HG02938 (cell line): ENCODE measurements at regions not wholly inside any gene's neighbourhood (a gene's known extent, or its start where the extent isn't known, plus 50 kb on each side); places are given as distances from the start of the nearest gene placed in this dataset.
"Not testable (repeated sequence)": the region's sequence is repeated elsewhere in the genome, so short reads cannot be mapped to it uniquely, and the experiment has no call there.

Source experiments
- ATAC-seq: cut with Tn5 transposase; IDR thresholded peaks from one replicate; pipeline ENCODE4 v1.9.1; 2021; ENCODE audit warnings: mild to moderate bottlenecking, moderate library complexity; ENCODE audit not compliant: unreplicated experiment

DNA sequence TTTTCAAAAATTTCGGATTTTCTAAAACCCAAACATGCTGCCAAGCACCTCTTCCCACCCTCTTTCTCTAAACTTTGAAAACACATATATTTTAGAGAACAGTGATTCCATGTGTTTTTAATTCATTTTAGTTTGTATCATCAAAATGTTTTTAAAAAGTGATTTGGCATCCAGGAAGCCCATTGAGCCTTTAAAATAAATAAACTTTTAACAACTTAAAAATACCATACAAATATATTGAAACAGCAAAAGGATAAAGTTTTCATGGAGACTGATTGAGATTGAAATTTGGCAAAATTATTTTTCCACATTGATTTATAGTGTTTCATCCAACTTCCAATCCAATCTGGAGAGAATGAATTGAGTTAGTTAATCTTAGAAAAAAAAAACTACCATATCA is 374.7 kb downstream of the CD109 start:
- no peak for ATAC-seq

DNA sequence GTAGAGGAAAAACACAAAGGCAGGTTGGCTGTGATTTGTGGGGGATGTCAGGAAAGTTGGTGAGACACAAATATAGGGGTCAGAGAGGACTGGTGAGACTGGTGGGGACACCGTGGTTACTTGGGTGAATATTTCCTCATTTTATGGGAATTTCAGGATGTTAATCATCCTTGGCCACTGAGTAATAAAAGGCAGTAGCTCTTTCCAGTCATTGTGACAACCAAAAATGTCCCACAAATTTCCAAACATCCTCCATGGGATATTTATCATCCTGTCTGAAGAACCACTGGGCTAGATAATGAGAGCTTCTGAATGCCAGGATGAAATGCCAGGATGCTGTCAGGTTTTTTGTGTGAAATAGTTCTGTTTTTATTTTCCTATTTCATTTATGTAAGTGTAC is 374.1 kb downstream of the CD109 start:
- no peak for ATAC-seq

DNA sequence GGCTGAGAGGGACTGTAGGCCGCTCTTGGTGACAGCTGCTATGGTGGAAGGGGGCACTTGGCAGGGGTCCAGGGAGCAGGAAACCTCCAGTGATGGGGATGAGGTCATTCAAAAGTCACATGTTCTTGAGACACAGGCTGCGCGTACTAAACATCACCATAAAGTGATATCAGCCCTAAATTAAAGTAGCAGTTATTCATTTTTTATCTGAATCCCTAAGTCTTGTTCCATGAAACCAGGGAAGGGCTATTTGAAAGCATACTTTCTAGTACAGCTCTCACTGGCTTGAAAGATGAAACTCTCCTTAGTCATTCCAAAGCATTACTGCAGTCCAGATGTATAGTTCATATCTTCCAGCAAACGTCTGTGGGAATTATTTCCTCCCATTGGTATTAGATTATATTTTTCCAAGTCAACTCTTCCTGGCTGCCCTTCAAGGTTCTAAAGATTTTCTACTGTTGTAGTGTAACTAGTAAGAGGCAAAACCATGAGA is 373.1 kb downstream of the CD109 start:
- ATAC-seq: no peak

DNA sequence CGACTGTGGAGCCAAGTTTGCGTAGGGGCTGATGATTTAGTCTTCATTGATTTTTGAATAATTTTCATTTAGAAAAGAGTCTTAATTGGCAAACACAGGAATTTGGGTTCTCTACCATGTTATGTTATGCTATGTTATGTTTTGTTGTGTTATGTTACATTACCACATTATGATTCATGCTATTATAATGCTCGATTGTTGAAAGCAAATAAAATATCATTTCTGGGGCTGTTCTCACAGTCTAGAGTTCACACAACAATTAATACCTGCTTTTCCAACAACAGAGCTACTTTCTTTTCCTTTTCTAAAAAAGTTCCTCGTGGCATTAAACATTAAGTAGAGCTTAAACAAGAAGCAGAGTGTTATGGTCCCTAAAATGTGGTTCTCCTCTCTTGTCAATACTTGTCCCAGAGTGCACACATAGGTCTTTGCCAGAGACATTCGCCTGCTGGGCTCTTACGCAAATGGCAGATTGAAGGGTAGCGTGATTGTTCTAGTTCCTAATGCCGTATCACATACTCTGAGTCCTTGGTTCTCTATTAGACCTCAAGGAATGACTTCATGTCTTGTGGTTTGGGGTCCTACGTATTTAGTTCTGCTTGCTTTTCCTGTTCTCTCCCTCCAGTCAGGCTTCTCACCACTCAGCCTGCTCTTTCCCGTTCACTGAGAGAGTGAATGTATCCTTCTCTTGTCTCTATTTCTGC is 370.3 kb downstream of the CD109 start:
- ATAC-seq: no peak

DNA sequence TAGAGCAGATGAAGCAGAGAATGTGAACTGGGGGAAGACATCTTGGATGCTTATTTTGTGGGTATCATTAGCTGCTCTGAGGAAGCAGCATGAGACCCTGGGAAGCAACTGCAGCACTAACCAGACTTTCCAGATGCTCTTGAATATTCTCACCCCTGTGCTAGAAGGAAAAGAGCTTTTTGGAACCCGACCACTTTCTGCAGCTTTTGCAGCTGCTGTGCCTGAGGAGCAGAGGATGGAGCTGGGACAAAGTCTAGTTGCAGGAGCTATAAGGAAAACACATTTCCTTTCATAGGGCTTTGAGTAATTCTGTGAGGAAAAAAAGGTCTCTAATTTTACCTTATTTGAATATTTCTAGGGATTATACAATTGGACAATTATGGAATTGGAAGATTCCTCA is 369.7 kb downstream of the CD109 start:
- no peak for ATAC-seq

DNA sequence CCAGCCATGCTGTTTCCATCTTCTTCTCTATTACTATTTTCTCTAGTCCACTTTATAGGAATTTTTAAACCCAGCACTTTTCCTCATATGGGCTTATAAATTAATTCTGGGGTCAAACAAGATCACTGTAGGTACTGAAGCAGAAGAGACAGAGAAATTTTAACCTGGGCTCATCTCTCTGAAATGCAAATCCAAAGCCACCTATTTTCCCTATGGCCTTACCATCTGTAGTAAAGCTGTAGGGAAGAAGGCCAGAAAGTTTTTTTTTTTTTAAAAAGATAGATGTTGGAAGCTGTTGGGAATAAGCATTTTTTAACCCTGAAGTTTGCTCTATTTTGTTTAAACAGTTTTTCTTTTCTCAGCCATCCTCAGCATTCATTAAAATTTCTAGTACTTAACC is 367.4 kb downstream of the CD109 start:
- ATAC-seq: no peak

DNA sequence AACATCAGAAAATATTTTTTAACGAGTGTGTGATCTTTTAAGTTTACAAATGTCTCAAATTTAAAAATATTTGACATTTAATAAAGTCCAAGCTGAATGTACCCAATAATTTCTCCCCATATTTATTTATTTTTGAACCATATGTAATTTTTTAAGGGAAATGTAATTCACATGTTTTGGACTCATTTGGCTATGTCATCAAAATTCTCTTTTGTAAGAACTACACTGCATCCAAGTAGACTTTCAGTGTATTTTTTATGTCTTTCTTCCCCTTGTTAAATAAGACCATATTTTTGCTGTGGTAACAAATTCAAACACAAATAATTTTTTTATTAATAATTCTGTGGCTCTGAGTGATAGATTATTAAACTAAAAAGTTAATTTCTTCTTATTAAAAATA is 365.2 kb downstream of the CD109 start:
- ATAC-seq: no peak

DNA sequence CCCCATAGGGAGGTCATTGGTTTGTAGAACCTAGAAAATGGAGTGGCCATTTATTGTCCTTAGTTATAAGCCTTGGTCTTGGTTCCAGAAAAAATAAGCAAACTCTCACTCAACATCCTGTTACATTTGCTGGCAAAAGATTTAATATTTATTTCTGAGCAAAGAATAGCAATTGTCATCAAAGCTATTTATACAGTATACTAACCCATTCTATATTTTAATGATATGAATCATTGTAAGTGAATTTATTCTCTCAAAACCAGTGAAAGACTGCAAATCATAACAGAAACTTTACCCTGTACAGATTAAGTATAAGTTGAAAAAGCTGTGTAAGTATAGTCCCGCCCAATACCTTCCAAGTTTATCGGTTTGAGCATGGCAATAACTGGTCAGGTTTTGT is 364.4 kb downstream of the CD109 start:
- no peak for ATAC-seq

DNA sequence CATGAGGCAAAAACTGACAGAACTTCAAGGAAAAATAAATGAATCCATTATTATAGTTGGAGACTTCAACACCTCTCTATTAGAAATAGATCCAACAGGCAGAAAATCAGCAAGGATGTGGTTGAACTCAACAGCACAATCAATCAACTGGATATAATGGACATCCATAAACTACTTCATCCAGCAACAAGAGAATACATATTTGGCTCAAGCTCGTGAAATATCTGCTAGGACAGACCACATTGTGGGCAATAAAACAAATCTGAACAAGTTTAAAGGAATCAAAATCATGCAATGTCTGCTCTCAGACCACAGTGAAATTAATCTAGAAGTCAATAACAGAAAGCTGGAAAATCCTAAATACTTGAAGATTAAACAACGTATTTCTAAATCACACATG is 362.6 kb downstream of the CD109 start:
- ATAC-seq: no peak

DNA sequence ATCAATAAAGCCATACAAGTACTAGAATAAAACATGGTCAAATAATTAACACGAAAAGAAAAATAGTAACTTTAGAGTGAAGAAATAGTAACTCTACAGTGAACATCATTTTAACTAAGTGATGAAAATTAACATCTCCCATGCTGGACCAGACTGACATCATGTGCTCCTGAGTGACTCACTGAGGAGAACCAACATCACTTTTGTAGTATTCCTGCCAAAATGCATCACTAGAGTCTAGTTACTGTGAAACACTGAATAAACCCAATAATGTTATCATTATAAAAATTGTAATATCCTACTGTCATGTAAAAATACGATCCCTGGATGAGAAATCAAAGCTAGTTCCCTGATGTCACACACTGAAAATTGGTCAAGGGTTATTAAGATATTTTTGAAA is 361.3 kb downstream of the CD109 start:
- no peak for ATAC-seq

DNA sequence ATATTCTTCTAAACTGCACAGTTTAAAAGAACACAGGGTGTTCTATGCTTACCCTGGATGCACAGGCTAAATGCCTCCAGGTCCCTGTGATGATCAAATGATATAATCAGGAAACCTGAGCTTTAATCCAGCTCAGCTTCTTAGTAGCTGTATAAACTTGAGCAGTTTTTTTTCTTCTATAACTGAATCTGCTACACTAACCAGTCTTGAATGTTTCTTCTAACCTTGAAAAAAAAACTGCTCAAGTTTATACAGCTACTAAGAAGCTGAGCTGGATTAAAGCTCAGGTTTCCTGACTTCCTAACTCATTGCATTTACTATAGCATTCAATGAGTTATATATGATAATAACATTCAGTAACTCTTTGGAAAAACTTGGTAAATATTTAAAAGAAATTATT is 358.2 kb downstream of the CD109 start:
- no peak for ATAC-seq

DNA sequence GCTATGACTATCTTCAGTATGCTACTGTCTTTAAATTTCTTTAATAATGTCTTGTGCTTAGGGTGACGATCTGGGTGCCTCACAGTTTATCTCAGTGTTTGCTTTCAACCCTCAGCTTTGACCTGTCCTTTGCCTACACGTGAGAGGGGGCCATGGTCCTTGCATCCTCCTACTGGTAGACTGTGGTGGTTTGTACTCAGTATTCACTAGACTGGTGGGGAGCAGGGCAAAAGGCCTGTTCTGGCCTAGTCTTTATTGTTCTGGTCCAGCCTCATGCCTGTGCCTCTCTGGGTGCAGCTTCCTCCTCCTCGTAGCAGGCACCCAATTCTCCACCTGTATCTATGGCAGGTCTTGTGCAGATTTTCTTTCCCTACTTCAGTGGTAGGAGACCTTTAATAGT is 354.9 kb downstream of the CD109 start:
- ATAC-seq: no peak

DNA sequence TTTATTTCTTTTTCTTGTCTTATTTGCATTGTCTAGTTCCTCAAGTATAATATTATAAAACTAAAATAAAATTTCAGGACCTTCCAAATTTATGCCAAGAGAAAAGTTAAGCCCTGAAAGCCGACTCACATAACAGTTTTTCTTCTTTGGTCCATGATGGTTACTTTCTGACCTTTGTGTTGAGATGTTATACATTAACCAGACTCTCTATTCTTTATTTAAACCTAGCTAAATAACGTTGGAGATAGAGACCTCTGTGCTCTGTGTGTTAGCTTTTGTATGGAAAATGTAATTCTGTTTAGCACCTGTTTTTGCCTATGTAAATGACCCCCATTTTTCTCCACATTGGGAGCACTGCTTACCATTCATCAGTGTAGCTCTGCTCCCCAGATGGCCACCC is 352.4 kb downstream of the CD109 start:
- ATAC-seq: no peak

DNA sequence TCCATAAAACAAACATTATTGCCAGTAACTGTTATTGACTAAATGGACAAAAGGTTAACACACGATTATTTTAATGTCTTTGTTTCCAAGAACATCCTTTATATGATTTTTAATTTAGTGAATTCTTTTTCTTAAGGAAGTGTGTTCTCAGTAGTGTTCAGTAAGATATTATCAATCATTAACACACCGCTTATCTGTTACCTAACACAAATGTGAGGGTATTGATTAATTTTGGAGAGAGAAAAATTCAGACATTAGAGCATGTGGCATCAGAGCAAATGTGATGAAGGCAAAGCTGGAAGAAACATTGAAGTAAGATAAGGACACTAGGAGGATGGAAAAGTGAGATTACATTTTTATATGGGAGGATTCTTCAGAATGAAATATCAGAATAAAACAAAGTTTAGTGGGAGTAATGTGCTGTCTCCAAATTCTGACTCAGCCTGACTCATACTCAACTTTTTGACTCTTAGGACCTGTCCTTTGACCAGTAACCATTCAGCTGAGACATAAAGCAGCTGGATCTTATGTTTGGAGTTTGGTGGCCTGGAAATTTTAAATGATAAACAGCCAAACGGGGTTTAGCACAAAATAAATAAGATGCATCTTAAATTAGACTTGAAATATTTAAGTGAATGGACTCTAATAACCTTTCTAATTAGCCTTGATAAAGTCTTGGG is 348.6 kb downstream of the CD109 start:
- no peak for ATAC-seq

DNA sequence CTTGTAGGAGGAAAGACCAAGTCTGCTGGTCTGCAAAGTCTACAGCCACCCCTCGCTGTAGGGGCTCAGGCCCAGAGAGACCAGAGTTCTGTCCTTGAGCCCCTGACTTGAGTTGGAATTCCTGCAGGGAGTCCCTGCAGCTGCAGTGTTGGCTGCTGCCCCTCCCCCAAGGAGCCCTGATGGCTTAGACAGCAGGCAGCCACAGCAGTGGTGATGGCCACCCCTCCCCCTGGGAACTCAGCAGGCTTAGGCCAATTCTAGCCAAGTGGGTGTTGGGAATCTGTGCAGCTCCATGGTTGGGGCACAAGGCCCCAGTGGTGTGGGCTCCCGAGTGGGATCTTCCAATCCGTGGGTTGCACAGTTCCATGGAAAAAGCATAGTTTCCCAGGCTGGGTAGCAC is 345.4 kb downstream of the CD109 start:
- no peak for ATAC-seq

DNA sequence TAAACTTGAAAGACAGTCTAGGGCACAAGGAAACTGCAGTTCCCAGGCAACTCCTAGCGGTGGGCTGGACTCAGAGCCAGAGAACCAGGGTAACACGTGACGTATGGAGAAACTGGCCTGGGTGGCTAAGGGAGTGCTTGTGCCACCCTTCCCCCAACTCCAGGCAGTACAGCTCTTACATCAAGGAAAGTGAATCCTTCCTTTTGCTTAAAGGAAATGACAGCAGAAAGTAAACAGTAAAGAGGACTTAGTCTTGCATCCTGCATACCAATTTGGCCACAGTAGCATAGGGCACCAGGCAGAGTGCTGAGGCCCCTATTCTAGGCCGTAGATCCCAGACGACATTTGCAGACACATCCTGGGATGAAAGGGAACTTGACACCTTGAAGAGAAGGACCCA is 322.8 kb downstream of the CD109 start:
- no peak for ATAC-seq

DNA sequence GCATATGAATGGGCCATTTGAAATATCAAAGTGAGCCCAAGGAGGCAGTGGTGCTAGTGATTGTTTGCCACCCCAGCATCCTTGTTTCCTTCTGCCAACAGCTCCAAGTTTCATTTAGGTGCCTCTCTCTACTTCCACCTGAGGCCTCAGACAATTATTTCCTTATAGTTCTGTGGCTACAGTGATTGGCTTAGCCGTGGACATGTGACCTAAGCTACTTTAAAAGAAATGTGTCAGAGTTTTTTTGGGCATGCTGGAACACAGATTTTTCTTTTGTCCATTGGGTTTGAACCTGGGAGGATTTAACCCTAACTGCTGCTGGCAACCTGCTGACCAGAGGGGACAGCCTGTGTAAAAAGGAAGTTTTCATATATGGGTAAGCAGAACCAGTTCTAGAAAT is 319.4 kb downstream of the CD109 start:
- no peak for ATAC-seq

DNA sequence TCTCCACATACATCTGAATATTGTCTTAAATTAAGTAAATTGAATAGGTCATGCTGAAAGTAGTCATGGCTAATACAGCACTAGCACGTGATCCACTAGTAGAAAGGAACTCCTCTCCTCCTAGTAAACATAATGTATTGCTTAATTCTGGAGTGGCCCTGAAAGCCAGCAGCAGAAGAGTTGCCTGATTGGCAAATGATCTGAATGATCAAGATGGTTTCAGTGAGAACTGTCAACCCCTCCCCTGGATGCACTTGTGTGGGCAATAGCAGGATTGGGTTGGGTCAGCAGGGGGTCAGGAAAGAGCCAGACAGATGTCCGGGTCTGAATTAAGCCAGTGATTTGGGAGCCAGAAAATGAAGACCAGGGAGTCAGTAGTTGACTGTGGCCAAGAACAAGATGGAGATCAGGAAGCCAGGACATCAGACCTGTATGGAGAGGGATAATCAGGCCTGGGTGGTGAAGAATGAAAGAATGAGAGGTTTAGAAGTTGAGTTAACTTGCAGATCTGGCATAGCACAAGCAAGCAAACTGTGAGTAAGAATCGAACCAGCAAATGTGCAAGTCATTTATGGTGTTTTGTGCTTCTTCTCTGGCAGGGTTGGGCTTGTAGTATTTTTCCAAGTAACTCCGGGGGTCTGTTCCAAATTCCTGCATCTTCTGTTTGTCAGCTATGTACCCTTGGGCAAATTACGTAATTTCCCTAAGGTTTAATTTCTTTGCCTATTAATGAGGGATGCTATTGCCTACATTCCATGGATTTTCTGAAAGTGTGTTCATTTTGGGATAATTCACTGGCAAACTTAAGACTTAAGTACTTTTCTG is 304.9 kb downstream of the CD109 start:
- no peak for ATAC-seq

DNA sequence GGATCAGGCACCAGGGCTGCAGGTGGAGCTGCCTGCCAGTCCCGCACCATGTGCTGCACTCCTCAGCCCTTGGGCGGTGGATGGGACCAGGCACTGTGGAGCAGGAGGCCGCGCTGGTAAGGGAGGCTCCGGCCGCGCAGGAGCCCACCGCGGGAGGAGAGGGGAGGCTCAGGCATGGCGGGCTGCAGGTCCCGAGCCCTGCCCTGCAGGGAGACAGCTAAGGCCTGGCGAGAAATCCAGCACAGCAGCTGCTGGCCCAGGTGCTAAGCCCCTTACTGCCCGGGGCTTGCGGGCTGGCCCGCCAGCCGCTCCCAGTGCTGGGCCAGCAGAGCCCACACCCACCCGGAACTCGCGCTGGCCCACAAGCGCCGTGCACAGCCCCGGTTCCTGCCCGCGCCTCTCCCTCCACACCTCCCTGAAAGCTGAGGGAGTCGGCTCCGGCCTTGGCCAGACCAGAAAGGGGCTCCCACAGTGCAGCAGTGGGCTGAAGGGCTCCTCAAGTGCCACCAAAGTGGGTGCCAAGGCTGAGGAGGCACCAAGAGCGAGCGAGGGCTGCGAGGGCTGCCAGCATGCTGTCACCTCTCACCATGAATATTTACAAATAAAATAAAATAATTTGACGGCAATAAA is 294.7 kb downstream of the CD109 start:
- not testable (repeated sequence) for ATAC-seq

DNA sequence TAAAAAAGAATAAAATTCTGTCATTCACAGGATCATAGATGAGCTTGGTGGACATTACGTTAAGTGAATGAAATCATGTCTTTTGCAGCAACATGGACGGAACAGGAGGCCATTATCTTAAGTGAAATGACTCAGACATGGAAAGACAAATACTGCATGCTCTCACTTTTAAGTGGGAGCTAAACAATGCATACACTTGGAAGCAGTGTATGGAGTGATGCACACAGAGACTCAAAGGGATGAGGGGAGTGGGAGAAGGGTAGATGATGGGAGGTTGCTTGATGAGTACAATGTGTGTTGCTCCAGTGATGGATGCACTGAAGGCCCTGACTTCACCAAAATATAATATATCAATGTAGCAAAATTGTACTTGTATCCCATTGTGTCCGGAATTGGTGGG is 293.4 kb downstream of the CD109 start:
- ATAC-seq: no peak

DNA sequence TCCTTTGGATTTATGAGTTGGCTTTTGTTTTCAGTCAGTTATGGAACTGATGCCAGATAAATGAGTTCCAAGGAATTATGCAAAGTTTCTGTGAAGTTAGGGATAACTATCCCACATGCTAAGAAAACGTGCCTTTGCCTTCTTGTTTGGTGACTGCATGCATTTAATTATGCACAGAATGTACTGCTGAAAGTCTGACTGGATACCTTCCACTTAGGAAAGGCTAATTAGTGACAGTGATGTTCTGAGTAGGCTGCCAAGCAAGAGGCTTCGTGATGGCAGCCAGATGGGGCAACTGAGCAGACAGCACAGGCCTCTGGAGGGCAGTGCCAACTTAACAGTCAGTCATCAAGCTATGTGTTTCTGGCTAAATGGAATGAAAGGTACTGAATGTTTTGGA is 289.9 kb downstream of the CD109 start:
- ATAC-seq: no peak
